ENCODE measurements at regions not wholly inside any gene's neighbourhood (a gene's known extent, or its start where the extent isn't known, plus 50 kb on each side); places are given as distances from the start of the nearest gene placed in this dataset.

DNA sequence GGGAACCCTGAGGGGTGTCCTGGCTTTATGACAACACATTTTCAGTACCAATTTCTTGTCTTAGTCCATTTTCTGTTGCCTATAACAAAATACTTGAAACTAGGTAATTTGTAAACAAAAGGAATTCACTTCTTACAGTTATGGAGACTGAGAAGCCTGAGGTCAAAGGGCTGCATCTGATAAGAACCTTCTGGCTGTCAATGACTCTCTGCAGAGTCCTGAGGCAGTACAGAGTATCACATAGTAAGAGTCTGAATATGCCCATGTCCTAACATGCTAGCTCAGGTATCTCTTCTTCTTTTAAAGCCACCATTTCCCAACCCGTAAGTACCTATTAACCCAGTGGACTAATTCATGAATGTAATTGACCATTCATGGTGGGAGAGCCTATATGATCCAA, 1458.6 kb upstream of the EYS start:
- DNase-seq = no peak
- in situ Hi-C loops (cut with HindIII; ENCODE audit: low pct_ligation_motif_present, low sequenced_read_pairs) = no loop called here
- H3K27me3 ChIP-seq (replicated peaks) = no peaks in the 10 kb centered on the region
- TF ChIP-seq, protein P1, sequence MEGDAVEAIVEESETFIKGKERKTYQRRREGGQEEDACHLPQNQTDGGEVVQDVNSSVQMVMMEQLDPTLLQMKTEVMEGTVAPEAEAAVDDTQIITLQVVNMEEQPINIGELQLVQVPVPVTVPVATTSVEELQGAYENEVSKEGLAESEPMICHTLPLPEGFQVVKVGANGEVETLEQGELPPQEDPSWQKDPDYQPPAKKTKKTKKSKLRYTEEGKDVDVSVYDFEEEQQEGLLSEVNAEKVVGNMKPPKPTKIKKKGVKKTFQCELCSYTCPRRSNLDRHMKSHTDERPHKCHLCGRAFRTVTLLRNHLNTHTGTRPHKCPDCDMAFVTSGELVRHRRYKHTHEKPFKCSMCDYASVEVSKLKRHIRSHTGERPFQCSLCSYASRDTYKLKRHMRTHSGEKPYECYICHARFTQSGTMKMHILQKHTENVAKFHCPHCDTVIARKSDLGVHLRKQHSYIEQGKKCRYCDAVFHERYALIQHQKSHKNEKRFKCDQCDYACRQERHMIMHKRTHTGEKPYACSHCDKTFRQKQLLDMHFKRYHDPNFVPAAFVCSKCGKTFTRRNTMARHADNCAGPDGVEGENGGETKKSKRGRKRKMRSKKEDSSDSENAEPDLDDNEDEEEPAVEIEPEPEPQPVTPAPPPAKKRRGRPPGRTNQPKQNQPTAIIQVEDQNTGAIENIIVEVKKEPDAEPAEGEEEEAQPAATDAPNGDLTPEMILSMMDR (IDR thresholded peaks at IDR 0.05; ENCODE audit: low read depth, low read length, missing control alignments) = no peak
- H3K36me3 ChIP-seq (replicated peaks) = no peaks in the 10 kb centered on the region
- no peak overlapping the region for H3K27ac ChIP-seq
- H3K4me3 ChIP-seq (ENCODE audit: low read depth, low read length) = no peak overlapping the region

DNA sequence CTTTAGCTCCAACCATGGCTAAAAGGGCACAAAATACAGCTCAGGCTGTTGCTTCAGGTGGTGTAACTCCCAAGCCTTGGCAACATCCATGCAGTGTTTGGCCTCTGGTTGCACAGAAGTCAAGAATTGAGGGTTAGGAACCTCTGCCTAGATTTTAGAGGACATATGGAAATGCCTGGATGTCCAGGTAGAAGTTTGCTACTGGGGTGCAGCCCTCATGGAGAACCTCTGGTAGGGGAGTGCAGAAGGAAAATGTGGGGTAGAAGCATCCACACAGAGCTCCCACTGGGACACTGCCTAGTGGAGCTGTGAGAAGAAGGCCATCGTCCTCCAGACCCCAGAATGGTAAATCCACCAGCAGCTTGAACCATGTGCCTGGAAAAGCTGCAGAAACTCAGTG, 1453.8 kb upstream of the EYS start:
- H3K27me3 ChIP-seq (replicated peaks) = no peaks in the 10 kb centered on the region
- in situ Hi-C loops (cut with HindIII; ENCODE audit: low pct_ligation_motif_present, low sequenced_read_pairs) = no loop called here
- TF ChIP-seq, protein P1 (IDR thresholded peaks at IDR 0.05; ENCODE audit: low read depth, low read length, missing control alignments) = no peak
- no peaks in the 10 kb centered on the region for H3K36me3 ChIP-seq (replicated peaks)
- DNase-seq = no peak
- H3K27ac ChIP-seq = no peak overlapping the region
- H3K4me3 ChIP-seq (ENCODE audit: low read depth, low read length) = no peak overlapping the region

DNA sequence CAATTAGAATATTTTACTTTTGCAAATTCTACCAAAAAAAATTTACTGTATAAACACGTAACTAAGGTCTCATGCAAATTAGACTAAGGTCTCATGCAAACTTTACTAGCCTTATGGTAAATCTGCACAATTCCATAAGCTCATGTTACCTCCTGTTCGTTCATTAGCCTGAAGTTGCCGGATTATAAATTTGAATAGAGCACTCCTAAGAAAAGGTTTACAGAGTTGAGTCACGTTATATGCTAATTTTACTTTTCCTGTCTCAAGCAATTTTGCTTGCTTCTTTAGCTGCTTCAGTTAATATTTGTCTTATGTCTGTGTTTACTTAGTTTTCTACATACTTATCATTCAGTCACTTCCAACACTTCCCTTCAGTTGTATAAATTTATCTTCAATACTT, 1434.0 kb upstream of the EYS start:
- no peak overlapping the region for H3K27ac ChIP-seq
- in situ Hi-C loops (cut with HindIII; ENCODE audit: low pct_ligation_motif_present, low sequenced_read_pairs) = no loop called here
- no peak for DNase-seq
- TF ChIP-seq, protein P1 (IDR thresholded peaks at IDR 0.05; ENCODE audit: low read depth, low read length, missing control alignments) = no peak
- no peaks in the 10 kb centered on the region for H3K27me3 ChIP-seq (replicated peaks)
- H3K36me3 ChIP-seq (replicated peaks) = no peaks in the 10 kb centered on the region
- no peak overlapping the region for H3K4me3 ChIP-seq (ENCODE audit: low read depth, low read length)

DNA sequence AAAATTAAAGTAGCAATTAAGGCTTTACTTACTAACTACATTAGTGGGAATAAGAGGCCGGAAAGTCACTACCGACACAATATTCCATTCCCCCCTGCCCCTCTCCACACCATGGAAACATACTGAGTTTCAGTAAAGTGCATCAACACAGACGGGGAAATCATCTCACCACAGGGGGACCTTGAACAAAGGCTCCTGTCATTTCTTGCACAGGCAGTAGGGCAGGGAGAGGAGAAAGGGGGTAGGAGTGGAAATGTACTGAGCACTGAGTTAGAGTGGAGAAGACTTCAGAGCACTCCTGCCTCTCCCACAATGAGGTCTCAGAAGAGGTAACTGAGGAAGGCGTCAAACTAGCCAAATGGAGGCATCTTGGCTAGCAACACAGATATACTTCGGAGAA, 1426.9 kb upstream of the EYS start:
- in situ Hi-C loops (cut with HindIII; ENCODE audit: low pct_ligation_motif_present, low sequenced_read_pairs) = no loop called here

DNA sequence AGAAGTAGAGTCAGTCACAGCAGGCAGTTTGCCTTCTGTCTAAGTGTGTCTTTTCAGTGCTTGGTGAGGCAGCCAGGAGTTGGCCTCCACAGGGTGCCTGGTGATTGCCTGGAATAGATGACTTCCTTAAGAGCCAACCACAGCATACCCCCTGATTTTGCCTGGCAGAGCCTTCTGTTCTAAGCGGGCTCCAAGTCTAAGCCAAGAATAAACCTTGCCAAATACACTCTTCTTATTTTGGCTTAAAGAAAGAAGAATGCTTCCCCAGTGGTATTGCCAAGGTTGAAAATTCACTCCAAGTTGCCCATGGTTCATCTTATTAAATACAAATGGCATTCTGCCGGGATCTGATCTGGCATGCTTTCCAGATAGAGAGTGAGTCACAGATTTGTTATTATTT, 1424.8 kb upstream of the EYS start:
- Histone ChIP-seq H3K27ac (no peak overlapping the region), H3K36me3 (replicated peaks) (no peaks in the 10 kb centered on the region), H3K4me3 (ENCODE audit: low read depth, low read length) (no peak overlapping the region), H3K27me3 (replicated peaks) (no peaks in the 10 kb centered on the region)
- TF ChIP-seq, protein P1 (IDR thresholded peaks at IDR 0.05; ENCODE audit: low read depth, low read length, missing control alignments) = no peak
- DNase-seq = no peak
- in situ Hi-C loops (cut with HindIII; ENCODE audit: low pct_ligation_motif_present, low sequenced_read_pairs) = no loop called here

More for the DNA sequence above, 1426.9 kb upstream of the EYS start:
- H3K27me3 ChIP-seq (replicated peaks) = no peaks in the 10 kb centered on the region
- no peaks in the 10 kb centered on the region for H3K36me3 ChIP-seq (replicated peaks)
- no peak for DNase-seq
- H3K4me3 ChIP-seq (ENCODE audit: low read depth, low read length) = no peak overlapping the region
- H3K27ac ChIP-seq = no peak overlapping the region
- TF ChIP-seq, protein P1 (IDR thresholded peaks at IDR 0.05; ENCODE audit: low read depth, low read length, missing control alignments) = no peak

DNA sequence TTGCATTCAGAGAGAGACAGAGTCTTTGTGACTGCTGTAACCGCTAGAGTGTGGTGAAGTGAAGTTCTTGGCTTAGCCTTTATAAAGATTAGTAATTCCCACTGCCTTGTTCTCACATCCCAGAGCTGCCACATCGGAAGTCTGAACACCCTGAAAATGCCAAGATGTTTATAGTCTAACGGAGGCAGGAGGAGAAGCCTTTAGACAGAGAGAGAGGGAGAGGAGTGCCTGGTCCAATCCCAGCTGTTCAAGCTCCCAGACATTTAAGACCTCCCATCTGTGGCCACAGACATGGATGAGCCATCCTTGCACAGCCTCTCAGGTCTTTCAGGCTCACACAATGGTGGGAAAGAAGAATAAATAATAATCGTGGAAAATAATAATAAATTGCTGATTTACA, 1422.8 kb upstream of the EYS start:
- DNase-seq = no peak
- TF ChIP-seq, protein P1 (IDR thresholded peaks at IDR 0.05; ENCODE audit: low read depth, low read length, missing control alignments) = no peak
- in situ Hi-C loops (cut with HindIII; ENCODE audit: low pct_ligation_motif_present, low sequenced_read_pairs) = no loop called here
- no peaks in the 10 kb centered on the region for H3K27me3 ChIP-seq (replicated peaks)
- H3K4me3 ChIP-seq (ENCODE audit: low read depth, low read length) = no peak overlapping the region
- H3K27ac ChIP-seq = no peak overlapping the region
- no peaks in the 10 kb centered on the region for H3K36me3 ChIP-seq (replicated peaks)

All from brain microvascular endothelial cell (primary cell).